Stimulated activated CD8-positive, alpha-beta memory T cell treated with anti-CD3 and anti-CD28 coated beads, Interleukin-7, amount 100 ng/mL, for 24 hours (primary cell): ENCODE measurements at regions not wholly inside any gene's neighbourhood (a gene's known extent, or its start where the extent isn't known, plus 50 kb on each side); places are given as distances from the start of the nearest gene placed in this dataset.

Source experiments
- DNase-seq: peaks from one replicate; pipeline ENCODE4 v3.0.0-alpha.2; 2020; ENCODE audit warnings: low read depth

- DNase-seq, result no peak
Observed at GRCh38 chr15:58235961-58236360, 97.8 kb downstream of the AQP9 start.

GRCh38 chr15:58240191-58240932, 102.2 kb downstream of the AQP9 start:
- DNase-seq, result no peak

- no peak for DNase-seq
Observed at GRCh38 chr15:58241872-58242271, 103.7 kb downstream of the AQP9 start.

- DNase-seq, result no peak
Observed at GRCh38 chr15:58243070-58243469, 104.9 kb downstream of the AQP9 start.

- no peak for DNase-seq
Observed at GRCh38 chr15:58244536-58244935, 106.4 kb downstream of the AQP9 start.

GRCh38 chr15:58246041-58246440, 107.9 kb downstream of the AQP9 start:
- no peak for DNase-seq

GRCh38 chr15:58247855-58248842, 110.0 kb downstream of the AQP9 start:
- no peak for DNase-seq

- DNase-seq, result no peak
Observed at GRCh38 chr15:58249646-58250312, 111.6 kb downstream of the AQP9 start.

GRCh38 chr15:58252586-58253323, 114.6 kb downstream of the AQP9 start:
- no peak for DNase-seq

- no peak for DNase-seq
Observed at GRCh38 chr15:58257776-58258325, 119.7 kb downstream of the AQP9 start.

GRCh38 chr15:58258501-58259292, 120.5 kb downstream of the AQP9 start:
- no peak for DNase-seq

- no peak for DNase-seq
Observed at GRCh38 chr15:58260205-58260724, 122.1 kb downstream of the AQP9 start.

GRCh38 chr15:58260725-58261267, 122.6 kb downstream of the AQP9 start:
- DNase-seq, result no peak

- DNase-seq, result no peak
Observed at GRCh38 chr15:58261368-58261767, 123.2 kb downstream of the AQP9 start.

- no peak for DNase-seq
Observed at GRCh38 chr15:58264053-58264971, 126.1 kb downstream of the AQP9 start.

- DNase-seq, result no peak
Observed at GRCh38 chr15:58267051-58267450, 128.9 kb downstream of the AQP9 start.

GRCh38 chr15:58268746-58269267, 130.6 kb downstream of the AQP9 start:
- no peak for DNase-seq
